ENCODE measurements at regions not wholly inside any gene's neighbourhood (a gene's known extent, or its start where the extent isn't known, plus 50 kb on each side); places are given as distances from the start of the nearest gene placed in this dataset.

DNA sequence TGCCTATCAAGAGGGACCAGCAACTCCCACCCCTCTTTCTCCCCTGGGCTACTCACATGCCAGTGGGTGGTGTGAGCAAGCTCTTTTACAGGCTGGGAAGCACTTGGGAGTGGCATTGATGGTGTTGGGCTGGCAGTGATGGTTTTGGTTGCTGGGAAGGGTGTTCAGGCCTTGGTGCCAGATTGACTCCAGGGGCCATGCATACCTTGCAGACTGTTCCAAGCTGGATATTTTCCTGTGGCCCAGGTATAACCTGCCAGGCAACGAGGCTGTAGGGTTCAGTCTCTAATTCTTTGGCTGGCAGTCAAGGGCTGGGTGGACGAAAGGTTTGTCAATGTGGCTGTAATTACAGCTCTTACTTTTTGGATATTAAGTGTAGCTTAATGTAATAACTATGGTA, 177.3 kb downstream of the MACROH2A1 start:
- no peak for TF ChIP-seq POLR2A (IDR thresholded peaks at IDR 0.05)
- TF ChIP-seq, protein P1, sequence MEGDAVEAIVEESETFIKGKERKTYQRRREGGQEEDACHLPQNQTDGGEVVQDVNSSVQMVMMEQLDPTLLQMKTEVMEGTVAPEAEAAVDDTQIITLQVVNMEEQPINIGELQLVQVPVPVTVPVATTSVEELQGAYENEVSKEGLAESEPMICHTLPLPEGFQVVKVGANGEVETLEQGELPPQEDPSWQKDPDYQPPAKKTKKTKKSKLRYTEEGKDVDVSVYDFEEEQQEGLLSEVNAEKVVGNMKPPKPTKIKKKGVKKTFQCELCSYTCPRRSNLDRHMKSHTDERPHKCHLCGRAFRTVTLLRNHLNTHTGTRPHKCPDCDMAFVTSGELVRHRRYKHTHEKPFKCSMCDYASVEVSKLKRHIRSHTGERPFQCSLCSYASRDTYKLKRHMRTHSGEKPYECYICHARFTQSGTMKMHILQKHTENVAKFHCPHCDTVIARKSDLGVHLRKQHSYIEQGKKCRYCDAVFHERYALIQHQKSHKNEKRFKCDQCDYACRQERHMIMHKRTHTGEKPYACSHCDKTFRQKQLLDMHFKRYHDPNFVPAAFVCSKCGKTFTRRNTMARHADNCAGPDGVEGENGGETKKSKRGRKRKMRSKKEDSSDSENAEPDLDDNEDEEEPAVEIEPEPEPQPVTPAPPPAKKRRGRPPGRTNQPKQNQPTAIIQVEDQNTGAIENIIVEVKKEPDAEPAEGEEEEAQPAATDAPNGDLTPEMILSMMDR (IDR thresholded peaks at IDR 0.05): no peak
